GM12872 (cell line): ENCODE measurements at regions not wholly inside any gene's neighbourhood (a gene's known extent, or its start where the extent isn't known, plus 50 kb on each side); places are given as distances from the start of the nearest gene placed in this dataset.

Source experiments
- TF ChIP-seq, protein P1 (sequence below): IDR thresholded peaks from 3 replicates; pipeline ENCODE4 v1.5.1; 2011; ENCODE audit warnings: low read depth, mild to moderate bottlenecking, low read length, moderate library complexity; ENCODE audit not compliant: insufficient read depth

DNA sequence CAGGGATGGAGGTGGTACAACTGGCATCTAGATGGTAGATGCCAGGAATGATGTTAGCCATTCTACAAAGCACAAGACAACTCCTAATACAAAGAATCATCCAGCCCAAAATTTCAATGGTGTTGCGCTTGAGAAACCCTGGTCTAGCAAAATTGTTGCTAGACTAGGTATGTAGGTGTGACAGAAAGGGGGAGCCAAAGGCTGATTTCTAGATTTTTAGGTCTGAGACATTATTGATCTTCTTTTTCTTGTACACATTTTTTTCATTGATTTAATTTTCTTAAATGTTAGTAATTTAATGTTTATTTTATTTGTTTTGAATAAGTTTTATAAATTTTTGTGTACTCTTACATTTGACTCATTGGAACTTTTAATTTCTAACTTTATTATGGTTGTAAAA lies 216.4 kb downstream of the FSIP2 start:
- TF ChIP-seq, protein P1, sequence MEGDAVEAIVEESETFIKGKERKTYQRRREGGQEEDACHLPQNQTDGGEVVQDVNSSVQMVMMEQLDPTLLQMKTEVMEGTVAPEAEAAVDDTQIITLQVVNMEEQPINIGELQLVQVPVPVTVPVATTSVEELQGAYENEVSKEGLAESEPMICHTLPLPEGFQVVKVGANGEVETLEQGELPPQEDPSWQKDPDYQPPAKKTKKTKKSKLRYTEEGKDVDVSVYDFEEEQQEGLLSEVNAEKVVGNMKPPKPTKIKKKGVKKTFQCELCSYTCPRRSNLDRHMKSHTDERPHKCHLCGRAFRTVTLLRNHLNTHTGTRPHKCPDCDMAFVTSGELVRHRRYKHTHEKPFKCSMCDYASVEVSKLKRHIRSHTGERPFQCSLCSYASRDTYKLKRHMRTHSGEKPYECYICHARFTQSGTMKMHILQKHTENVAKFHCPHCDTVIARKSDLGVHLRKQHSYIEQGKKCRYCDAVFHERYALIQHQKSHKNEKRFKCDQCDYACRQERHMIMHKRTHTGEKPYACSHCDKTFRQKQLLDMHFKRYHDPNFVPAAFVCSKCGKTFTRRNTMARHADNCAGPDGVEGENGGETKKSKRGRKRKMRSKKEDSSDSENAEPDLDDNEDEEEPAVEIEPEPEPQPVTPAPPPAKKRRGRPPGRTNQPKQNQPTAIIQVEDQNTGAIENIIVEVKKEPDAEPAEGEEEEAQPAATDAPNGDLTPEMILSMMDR, result no peak

DNA sequence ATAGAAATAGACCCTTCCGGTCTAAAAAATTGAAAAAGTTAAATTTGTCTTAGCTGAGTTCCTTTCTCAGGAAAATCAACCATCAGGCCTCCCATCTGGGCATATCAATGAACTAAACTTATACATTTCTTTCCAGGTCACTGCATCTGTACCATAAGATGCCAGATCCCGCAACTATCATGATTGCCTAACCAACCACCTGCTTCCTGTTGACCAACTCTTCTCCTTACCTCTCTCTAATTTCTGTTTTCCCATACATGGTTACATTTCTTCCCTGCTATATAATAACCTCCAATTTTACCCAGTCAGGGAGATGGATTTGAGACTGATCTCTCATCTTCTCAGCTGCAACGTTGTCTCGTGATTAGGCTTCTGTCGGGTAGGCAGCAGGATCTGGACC lies 228.7 kb downstream of the FSIP2 start:
- TF ChIP-seq, protein P1, result no peak

GRCh38 chr2:185970148-185970852 lies 231.7 kb downstream of the FSIP2 start:
- TF ChIP-seq, protein P1, result no peak

DNA sequence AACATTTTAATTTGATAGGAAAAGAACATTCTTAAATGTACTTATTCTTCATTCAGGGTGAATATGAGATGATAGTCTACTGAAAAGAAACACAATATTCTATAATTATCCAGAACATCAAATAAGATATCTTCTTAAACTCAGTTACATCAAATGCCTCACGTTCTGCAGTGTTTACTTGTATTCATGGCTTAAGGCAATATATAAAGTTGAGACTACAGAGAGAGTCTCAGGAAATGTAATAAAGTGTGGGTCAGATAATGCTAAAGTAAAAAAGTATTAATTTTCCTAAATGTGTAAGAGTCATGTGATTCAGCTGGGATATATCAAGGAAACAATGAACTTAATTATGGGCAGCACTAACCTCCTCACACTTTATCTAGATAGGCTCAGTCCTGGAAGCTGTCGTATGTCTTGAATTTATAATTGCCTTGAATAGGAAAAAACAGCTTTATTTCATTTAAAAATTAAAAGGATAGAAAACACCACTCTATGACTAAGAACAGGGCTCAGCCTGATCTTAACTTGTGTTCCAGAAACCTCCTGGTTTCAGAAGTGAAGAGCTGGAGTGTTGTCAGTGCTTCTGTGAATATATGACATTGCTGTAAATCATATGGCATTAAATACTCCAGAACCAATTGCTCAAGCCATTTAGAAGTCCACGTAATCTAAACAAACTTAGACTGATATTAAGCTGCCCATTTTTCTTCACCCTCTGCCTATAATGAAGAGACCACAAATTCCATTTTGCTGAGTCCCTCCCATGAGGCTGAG lies 240.2 kb downstream of the FSIP2 start:
- TF ChIP-seq, protein P1, result no peak

GRCh38 chr2:185979546-185980071 lies 241.0 kb downstream of the FSIP2 start:
- TF ChIP-seq, protein P1, result no peak

DNA sequence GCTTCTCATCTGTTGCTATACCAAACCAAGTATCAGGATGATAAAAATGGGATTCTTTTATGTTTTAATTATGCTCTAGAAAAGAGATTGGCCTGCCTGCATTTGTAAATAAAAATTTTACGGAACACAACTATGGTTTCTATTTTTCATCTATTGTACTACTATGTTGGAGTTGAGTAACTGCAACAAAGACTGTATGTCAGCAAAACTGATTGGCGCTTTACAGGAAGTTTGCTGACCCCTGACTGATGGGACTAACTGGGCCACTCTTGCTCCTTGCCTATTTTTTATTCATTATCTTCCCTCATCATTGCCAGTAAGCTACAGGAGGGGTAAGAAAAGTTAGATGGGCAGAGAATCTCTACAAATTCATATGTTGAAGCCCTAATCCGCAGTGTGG lies 242.3 kb downstream of the FSIP2 start:
- TF ChIP-seq, protein P1, result no peak

DNA sequence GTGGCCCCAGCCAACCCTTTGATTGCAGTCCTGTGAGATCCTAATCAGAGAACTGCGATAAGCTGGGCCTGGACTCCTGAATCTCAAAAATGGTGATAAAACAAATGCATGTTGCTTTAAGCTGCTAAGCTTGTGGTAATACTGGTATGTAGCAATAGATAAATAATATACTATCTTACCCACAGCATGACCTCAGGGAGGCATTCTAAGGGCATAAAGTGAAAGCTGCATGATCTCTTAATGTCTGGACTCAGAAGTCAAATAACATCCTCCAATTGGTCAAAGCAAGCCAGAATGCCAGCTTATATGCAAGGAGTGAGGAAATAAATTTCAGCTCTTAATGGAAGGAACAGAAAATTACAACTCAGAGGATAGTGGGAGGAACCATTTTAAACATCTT lies 246.1 kb downstream of the FSIP2 start:
- TF ChIP-seq, protein P1, result no peak
